ENCODE measurements at regions not wholly inside any gene's neighbourhood (a gene's known extent, or its start where the extent isn't known, plus 50 kb on each side); places are given as distances from the start of the nearest gene placed in this dataset.

DNA sequence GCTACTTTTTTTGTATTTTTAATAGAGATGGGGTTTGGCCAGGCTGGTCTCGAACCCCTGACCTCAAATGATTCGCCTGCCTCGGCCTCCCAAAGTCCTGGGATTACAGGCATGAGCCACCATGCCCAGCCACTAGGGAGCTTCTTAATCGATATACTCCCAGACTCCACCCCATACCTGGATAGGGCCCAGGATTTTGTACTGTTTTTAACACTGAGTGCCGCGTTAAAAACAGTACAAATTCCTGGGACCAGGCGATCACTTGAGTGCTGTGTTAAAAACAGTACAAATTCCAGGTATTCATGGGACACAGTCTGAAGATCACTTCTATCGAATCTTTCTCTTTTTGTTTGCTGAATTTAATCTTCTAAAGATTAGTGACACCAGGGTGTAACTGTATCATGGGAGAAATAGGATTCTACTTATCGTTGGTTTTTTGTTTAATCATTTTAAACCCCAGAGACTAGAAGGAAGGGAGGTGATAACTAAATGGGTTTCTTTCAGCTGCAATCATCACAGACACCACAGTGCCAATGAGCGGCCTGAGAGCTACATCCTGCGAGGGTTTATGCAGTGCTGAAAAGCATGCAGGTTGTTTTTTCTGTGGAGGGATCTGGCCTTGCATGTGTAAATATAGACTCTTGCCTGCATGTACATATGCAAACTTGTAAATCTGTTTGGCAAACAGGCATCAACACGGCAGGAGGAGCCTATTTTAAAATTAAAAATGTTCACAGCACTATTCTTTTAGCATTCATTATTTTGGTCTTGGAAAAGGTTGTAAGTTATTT lies 303.8 kb upstream of the WWC1 start:
- ATAC-seq (replicated peaks) (no peak), DNase-seq (no peak)
- Mint-ChIP-seq H3K4me3 (no peak overlapping the region), H3K27ac (no peak overlapping the region), H3K27me3 (no peaks in the 10 kb centered on the region), H3K4me1 (ENCODE audit: low read depth in 2 of 2) (no peaks in the 10 kb centered on the region), H3K9me3 (peaks cover 6% of the 10 kb centered on the region in 2 donors), H3K36me3 (ENCODE audit: insufficient read depth) (no peaks in the 10 kb centered on the region)

GRCh38 chr5:167992868-167993267 lies 298.6 kb upstream of the WWC1 start:
- H3K36me3 Mint-ChIP-seq (ENCODE audit: insufficient read depth): no peaks in the 10 kb centered on the region
- DNase-seq (no peak), ATAC-seq (replicated peaks) (no peak)
- H3K27ac Mint-ChIP-seq: no peak overlapping the region
- peaks cover 0 to 4% of the 10 kb centered on the region in 2 donors for H3K9me3 Mint-ChIP-seq
- H3K27me3 Mint-ChIP-seq: no peaks in the 10 kb centered on the region
- H3K4me3 Mint-ChIP-seq: no peak overlapping the region
- H3K4me1 Mint-ChIP-seq (ENCODE audit: low read depth in 2 of 2): no peaks in the 10 kb centered on the region

DNA sequence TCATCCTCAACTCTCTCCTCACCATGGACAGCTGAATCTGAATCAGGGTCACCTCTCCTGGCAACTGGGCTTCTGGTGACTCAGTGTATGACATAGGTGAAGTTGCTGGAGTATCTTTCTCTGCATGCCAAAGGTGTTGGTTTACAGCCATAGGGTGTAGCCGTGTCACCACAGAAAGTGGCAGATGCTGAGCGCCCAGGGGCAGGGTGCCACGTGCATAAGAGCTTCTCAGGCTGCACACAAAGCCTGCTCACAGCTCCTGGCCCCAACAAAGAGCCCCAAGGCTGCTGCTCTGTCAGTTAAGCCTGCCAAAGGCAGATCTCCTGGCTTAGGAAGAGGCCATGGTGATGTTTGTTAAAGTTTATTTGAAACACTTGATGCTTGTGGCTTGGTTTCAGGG lies 297.7 kb upstream of the WWC1 start:
- Mint-ChIP-seq H3K4me1 (ENCODE audit: low read depth in 2 of 2) (no peaks in the 10 kb centered on the region), H3K27me3 (no peaks in the 10 kb centered on the region), H3K9me3 (peaks cover 0 to 2% of the 10 kb centered on the region in 2 donors), H3K4me3 (no peak overlapping the region), H3K36me3 (ENCODE audit: insufficient read depth) (no peaks in the 10 kb centered on the region), H3K27ac (no peak overlapping the region)
- ATAC-seq (replicated peaks) (no peak), DNase-seq (no peak)

GRCh38 chr5:167995844-167996425 lies 295.5 kb upstream of the WWC1 start:
- DNase-seq: no peak
- no peaks in the 10 kb centered on the region for H3K4me1 Mint-ChIP-seq (ENCODE audit: low read depth in 2 of 2)
- H3K9me3 Mint-ChIP-seq: no peaks in the 10 kb centered on the region
- H3K4me3 Mint-ChIP-seq: no peak overlapping the region
- H3K27ac Mint-ChIP-seq: no peak overlapping the region
- no peaks in the 10 kb centered on the region for H3K27me3 Mint-ChIP-seq
- H3K36me3 Mint-ChIP-seq (ENCODE audit: insufficient read depth): no peaks in the 10 kb centered on the region
- ATAC-seq (replicated peaks): no peak

DNA sequence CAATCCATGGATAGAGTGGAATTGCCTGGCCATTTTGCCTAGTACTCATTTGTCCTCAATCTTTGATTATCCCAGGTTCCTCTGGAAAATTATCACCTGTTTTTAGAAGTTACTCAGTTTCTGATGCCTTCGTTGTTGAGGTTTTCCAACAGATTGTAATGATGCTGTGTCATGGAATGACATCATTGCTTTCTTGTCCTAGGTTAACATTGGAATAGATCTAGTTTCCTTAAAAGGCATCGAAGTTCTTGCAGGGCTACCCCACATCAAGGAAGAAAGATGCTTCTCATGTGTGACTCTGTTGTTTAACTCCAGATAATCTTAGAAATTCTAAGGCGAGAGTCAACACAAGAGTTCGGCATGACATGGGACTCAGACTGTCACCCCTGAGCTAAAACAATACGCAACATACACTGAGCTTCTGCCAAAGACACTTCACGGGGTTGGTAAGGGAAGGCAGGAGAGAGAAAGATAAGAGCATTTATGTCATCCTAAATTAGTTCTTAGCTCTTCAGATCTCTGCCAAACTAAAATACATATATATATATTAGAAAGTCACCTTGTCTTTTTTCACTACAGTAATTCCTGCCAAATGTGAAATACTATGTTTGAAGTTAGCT lies 293.2 kb upstream of the WWC1 start:
- H3K4me1 Mint-ChIP-seq (ENCODE audit: low read depth in 2 of 2): no peaks in the 10 kb centered on the region
- no peak overlapping the region for H3K27ac Mint-ChIP-seq
- H3K4me3 Mint-ChIP-seq: no peak overlapping the region
- ATAC-seq (replicated peaks) (no peak), DNase-seq (no peak)
- no peaks in the 10 kb centered on the region for H3K9me3 Mint-ChIP-seq
- no peaks in the 10 kb centered on the region for H3K27me3 Mint-ChIP-seq
- no peaks in the 10 kb centered on the region for H3K36me3 Mint-ChIP-seq (ENCODE audit: insufficient read depth)

- Mint-ChIP-seq H3K27me3 (no peaks in the 10 kb centered on the region), H3K4me3 (no peak overlapping the region), H3K27ac (no peak overlapping the region), H3K36me3 (ENCODE audit: insufficient read depth) (no peaks in the 10 kb centered on the region), H3K4me1 (ENCODE audit: low read depth in 2 of 2) (no peaks in the 10 kb centered on the region), H3K9me3 (no peaks in the 10 kb centered on the region)
- no peak for ATAC-seq (replicated peaks)
- no peak for DNase-seq
Observed at GRCh38 chr5:167999182-167999581, 292.3 kb upstream of the WWC1 start.

DNA sequence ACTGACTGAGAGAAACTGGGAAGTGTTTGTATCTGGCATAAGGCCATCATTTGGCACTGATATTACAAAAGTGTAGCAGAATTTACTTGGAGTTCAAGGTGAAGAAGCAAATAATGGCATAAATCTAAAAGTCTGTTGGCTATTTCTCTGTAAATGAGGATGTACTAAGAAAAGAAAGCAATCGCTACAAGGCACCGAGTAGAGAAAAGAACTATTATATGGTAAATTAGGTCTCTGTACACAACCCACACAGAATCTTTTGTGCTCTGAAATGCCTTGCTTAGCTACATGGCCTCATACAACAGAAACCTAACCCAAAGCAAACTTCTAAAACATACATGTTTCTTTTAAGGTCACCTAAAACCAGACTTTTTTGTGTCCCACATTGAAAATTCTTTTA lies 290.1 kb upstream of the WWC1 start:
- no peaks in the 10 kb centered on the region for H3K4me1 Mint-ChIP-seq (ENCODE audit: low read depth in 2 of 2)
- no peaks in the 10 kb centered on the region for H3K36me3 Mint-ChIP-seq (ENCODE audit: insufficient read depth)

DNA sequence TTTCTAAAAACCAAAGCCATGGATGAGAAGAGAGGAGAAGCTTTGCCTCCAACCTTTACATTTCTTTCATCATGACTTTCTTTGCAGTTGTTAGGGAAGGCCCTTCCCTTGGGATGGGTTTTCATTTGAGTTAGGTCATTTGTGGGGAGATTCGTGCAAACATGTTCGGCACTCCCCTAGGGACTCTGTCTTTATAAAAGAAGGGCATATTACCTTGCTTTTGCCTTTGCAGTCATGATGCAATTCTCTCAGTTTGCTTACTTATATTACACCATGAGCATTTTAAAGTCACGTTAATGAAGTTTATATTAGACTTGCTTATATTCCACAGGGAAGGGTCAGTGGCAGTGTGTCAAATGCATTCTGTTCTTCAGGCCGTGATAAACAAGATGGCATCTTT lies 289.3 kb upstream of the WWC1 start:
- DNase-seq: no peak
- Mint-ChIP-seq H3K36me3 (ENCODE audit: insufficient read depth) (no peaks in the 10 kb centered on the region), H3K27me3 (no peaks in the 10 kb centered on the region), H3K4me3 (no peak overlapping the region), H3K9me3 (peaks cover 0 to 2% of the 10 kb centered on the region in 2 donors), H3K27ac (no peak overlapping the region), H3K4me1 (ENCODE audit: low read depth in 2 of 2) (no peaks in the 10 kb centered on the region)
- ATAC-seq (replicated peaks): no peak

More for the DNA sequence above, 290.1 kb upstream of the WWC1 start:
- peaks cover 0 to 2% of the 10 kb centered on the region in 2 donors for H3K9me3 Mint-ChIP-seq
- H3K27ac Mint-ChIP-seq: no peak overlapping the region
- ATAC-seq (replicated peaks) (no peak), DNase-seq (no peak)
- no peaks in the 10 kb centered on the region for H3K27me3 Mint-ChIP-seq
- H3K4me3 Mint-ChIP-seq: no peak overlapping the region

- no peak overlapping the region for H3K4me3 Mint-ChIP-seq
Observed at GRCh38 chr5:168005093-168005492, 286.4 kb upstream of the WWC1 start.

DNA sequence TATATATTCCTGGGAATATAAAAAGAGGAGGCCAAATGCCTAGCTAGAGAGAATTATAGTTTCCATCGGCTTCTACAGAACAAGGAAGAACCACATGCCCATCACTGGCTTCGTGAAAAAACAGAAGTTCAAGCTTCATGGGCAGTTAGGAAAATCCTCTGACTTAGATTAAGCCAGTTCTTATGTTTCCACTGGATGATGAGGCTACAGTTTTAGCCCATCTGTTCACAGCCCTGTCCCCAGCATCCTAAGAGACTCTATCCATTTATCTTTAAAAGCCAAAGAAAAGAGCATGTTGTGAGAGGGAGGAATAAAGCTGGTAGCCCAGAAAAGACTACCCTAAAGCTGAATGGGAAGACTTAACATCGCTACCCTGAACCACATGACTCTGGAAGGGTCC lies 285.5 kb upstream of the WWC1 start:
- Mint-ChIP-seq H3K27ac (no peak overlapping the region), H3K9me3 (peaks cover 0 to 7% of the 10 kb centered on the region in 2 donors), H3K36me3 (ENCODE audit: insufficient read depth) (no peaks in the 10 kb centered on the region), H3K4me3 (no peak overlapping the region), H3K4me1 (ENCODE audit: low read depth in 2 of 2) (no peaks in the 10 kb centered on the region), H3K27me3 (peaks cover 0 to 7% of the 10 kb centered on the region in 2 donors)
- DNase-seq: no peak
- ATAC-seq (replicated peaks): no peak

More at GRCh38 chr5:168005093-168005492, 286.4 kb upstream of the WWC1 start:
- Mint-ChIP-seq H3K36me3 (ENCODE audit: insufficient read depth) (no peaks in the 10 kb centered on the region), H3K27ac (no peak overlapping the region), H3K27me3 (peaks cover 0 to 7% of the 10 kb centered on the region in 2 donors), H3K4me1 (ENCODE audit: low read depth in 2 of 2) (no peaks in the 10 kb centered on the region), H3K9me3 (peaks cover 0 to 7% of the 10 kb centered on the region in 2 donors)
- ATAC-seq (replicated peaks): no peak
- DNase-seq: no peak

- Mint-ChIP-seq H3K27me3 (peaks cover 0 to 7% of the 10 kb centered on the region in 2 donors), H3K27ac (no peak overlapping the region), H3K9me3 (peaks cover 0 to 7% of the 10 kb centered on the region in 2 donors), H3K4me1 (ENCODE audit: low read depth in 2 of 2) (no peaks in the 10 kb centered on the region), H3K4me3 (no peak overlapping the region), H3K36me3 (ENCODE audit: insufficient read depth) (no peaks in the 10 kb centered on the region)
- DNase-seq (no peak), ATAC-seq (replicated peaks) (no peak)
Observed at GRCh38 chr5:168006456-168007130, 284.9 kb upstream of the WWC1 start.

GRCh38 chr5:168007286-168007685 lies 284.2 kb upstream of the WWC1 start:
- DNase-seq (no peak), ATAC-seq (replicated peaks) (no peak)
- peaks cover 0 to 7% of the 10 kb centered on the region in 2 donors for H3K27me3 Mint-ChIP-seq
- H3K4me1 Mint-ChIP-seq (ENCODE audit: low read depth in 2 of 2): no peaks in the 10 kb centered on the region
- H3K36me3 Mint-ChIP-seq (ENCODE audit: insufficient read depth): no peaks in the 10 kb centered on the region
- H3K9me3 Mint-ChIP-seq: peaks cover 0 to 7% of the 10 kb centered on the region in 2 donors
- H3K27ac Mint-ChIP-seq: no peak overlapping the region
- H3K4me3 Mint-ChIP-seq: no peak overlapping the region

DNA sequence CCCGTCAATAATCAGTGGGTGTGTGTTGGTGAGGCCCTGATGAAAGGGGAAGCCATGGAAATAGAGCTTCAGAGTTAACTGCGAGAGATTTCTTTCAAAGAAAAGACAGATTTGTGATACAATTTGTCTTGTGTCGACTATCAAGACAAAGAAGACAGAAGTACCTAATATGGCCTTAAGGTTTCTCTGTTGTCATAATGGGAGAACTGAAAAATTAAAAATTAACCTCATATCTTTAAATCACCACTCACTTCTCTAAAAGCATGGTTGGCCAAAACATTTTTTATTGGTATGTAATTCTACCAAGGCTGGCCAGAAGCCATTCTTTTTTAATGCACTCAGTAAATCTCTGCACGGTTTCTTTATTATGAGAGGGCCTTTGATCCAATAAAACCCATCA lies 282.9 kb upstream of the WWC1 start:
- no peaks in the 10 kb centered on the region for H3K36me3 Mint-ChIP-seq (ENCODE audit: insufficient read depth)
- H3K27ac Mint-ChIP-seq: no peak overlapping the region
- ATAC-seq (replicated peaks) (no peak), DNase-seq (no peak)
- no peak overlapping the region for H3K4me3 Mint-ChIP-seq
- no peaks in the 10 kb centered on the region for H3K4me1 Mint-ChIP-seq (ENCODE audit: low read depth in 2 of 2)
- peaks cover 6 to 8% of the 10 kb centered on the region in 2 donors for H3K9me3 Mint-ChIP-seq
- peaks cover 0 to 7% of the 10 kb centered on the region in 2 donors for H3K27me3 Mint-ChIP-seq

All from effector memory CD8-positive, alpha-beta T cell (primary cell).